Muscle of back (tissue), 3 donors: ENCODE measurements at regions not wholly inside any gene's neighbourhood (a gene's known extent, or its start where the extent isn't known, plus 50 kb on each side); places are given as distances from the start of the nearest gene placed in this dataset.

Experiments used
- DNase-seq, 3 donors: peaks; one replicate each; pipeline versions ENCODE4 v3.0.0 to v3.0.0-alpha.2; 2013

- DNase-seq: no peak
These were observed 404.9 kb downstream of the BCL11B start for GRCh38 chr14:98867146-98867545.

DNA sequence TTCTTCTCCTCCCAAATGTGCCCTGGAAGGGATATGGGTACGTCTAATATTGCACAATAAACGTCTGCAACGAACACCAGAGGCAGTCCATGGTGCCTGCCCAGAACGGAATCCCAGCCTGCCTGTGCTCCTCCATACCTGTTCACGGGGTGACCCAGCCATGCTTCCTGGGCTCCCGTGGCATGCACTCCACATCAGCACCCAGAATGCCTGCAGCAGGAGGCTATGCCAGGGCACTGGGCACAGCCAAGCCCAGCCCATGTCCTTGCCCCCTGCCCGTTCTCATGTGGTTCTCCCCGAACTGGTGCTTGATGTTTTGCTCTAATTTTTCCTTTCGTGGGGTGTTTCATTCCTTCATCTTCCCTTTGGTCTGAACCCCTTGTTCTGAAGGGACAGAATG, 404.3 kb downstream of the BCL11B start:
- no peak for DNase-seq

DNA sequence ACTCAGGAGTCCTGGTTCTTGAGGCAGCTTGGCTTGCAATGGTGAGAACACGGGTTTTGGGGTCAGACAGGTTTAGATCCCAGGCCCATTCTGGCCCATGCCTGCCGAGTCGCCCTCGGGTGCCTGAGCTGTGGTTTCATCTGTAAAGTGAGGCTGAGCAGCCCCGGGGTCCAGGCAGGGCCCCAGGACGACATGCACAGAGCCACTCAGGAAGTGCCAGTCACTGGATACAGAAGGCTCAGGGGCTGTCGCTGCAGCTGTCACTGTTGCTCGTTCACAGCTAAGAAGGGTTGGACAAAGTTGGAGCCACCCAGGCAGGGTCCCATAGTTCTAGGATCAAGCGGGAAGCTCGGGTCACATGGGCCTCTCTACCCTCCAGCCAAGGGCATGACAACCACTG, 403.1 kb downstream of the BCL11B start:
- no peak for DNase-seq

GRCh38 chr14:98871796-98872195, 400.2 kb downstream of the BCL11B start:
- no peak for DNase-seq

- DNase-seq: no peak
These were observed 394.9 kb downstream of the BCL11B start for GRCh38 chr14:98877065-98877464.

DNA sequence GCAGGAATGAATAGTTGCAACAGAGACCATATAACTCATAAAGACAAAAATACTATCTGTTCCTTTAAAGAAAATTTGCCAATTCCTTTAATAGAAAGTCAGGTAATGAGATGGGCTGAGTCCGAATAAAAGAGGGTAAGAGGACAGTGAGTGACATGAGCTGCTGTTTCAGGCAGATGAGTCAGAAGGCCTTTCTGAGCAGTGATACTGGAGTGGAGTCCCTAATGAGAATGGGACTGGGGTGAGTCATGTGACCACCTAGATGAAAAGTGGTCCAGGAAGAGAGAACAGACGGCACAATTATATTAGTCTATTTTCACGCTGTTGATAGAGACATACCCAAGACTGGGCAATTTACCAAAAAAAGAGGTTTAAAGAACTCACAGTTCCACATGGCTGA, 393.7 kb downstream of the BCL11B start:
- DNase-seq: no peak

- DNase-seq: no peak
These were observed 385.0 kb downstream of the BCL11B start for GRCh38 chr14:98886982-98887381.

DNA sequence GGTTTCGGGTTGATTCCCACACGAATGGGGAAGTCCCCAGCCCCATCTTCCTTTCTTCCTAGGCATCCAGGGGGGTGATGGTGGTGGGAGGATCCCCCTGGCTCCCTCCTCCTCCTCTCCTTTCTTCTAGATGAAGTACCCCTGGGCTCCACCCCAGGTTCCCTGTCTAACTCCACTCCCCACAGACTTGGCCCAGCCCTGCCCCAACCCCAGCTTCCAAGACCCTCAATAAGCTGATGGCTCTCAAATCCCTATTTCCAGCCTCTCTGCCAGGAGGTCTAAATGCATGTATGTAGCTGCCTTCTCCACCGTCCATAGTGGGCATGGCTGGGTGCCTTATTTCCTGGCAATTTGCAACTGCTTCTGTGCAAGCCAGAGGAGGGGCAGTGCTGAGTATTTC, 383.7 kb downstream of the BCL11B start:
- no peak for DNase-seq

GRCh38 chr14:98888927-98889835, 382.8 kb downstream of the BCL11B start:
- no peak for DNase-seq

GRCh38 chr14:98889836-98890185, 382.2 kb downstream of the BCL11B start:
- DNase-seq: no peak

- DNase-seq: no peak
These were observed 381.2 kb downstream of the BCL11B start for GRCh38 chr14:98890556-98891340.

DNA sequence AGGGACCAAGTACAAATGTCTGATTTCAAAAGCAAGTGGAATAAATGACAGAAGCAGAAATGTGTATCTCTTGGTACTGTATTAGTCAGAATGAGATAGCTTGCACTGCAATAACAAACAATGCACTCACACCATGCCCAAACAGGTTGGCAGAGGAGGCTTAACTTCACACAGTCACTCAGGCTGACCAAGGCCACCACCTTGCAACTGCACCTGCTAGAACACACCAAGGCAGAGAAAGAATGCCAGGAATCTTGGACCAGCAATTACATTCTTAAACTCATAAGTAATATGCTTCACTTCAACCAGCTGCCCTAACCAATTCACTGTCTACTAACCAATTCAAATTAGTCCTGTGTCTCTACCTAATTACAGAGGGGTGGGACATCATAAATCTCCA, 378.3 kb downstream of the BCL11B start:
- no peak for DNase-seq

DNA sequence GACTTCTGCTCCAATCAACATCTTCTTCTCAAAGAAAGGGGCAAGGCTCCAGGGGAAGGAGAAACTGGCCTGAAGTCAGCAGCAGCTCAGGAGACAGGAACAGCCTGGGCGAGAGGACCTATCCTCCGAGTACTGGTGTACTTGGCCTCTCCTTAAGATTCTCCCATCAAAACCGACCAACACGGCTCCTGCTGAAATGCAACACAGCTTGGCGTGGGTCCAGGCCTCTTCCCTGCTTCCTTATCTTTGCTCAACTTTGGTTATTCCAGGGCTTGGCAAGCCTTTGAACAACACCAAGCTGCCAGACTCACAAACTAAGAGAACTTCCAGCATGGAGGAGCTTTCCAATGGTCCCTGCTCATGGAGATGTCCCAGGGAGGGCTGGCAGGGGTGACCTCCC, 377.4 kb downstream of the BCL11B start:
- no peak for DNase-seq

DNA sequence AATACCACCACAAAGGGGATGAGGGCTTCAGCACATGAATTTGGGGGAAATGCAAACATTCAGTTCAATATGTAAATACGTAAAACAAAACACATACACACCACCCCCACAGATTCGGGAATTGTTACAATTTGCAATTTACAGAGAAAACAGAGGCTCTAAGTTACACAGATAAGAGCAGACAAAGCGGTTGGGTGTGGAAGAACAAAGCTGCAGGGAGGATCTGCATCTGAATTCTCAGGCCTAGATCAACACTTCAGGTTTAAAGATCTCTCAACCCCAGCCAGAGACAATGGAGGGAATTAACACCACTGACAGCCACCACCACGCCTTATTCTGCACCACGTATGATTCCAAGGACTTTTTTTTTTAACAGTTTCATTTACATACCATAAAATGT, 375.5 kb downstream of the BCL11B start:
- DNase-seq: no peak

GRCh38 chr14:98897605-98898309, 374.2 kb downstream of the BCL11B start:
- no peak for DNase-seq

GRCh38 chr14:98899441-98899840, 372.6 kb downstream of the BCL11B start:
- DNase-seq: no peak

DNA sequence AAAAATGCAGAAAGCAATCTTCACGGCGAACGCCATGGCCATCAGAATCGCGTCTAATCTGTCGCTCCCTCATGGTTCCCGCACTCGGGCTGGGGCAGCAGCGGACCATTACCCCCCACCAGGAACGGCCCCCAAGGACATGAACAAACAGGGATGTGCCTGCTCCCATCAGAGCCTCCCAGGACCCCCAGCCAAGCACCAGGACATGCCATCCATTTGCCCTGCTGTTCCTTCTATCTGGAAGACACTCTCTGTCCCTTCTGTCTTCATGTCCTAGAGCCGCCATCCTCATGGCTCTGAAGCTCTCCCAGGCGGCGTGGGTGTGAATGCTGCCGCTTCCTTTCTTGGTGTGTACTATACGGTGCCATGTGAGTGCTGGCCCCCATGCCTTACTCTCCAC, 371.8 kb downstream of the BCL11B start:
- DNase-seq: no peak

DNA sequence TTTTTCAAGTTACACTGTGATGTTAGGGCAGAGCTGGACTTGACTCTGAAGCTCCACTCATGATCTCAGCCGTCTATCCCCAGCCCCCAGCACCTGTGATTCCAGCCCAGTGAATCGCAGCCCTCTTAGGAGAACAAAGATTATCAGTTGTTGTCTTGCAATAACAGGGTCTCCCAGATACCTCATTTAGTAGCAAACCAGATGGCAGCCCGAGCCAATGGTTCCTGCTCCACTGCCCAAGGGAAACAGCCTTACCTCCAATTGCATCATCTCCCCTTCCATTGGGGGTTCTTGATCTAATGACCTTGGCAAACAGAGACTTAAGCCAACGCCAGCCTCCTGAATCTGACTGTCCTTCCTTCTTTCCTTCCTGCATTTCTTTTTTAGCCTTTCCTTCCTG, 371.2 kb downstream of the BCL11B start:
- DNase-seq: no peak

DNA sequence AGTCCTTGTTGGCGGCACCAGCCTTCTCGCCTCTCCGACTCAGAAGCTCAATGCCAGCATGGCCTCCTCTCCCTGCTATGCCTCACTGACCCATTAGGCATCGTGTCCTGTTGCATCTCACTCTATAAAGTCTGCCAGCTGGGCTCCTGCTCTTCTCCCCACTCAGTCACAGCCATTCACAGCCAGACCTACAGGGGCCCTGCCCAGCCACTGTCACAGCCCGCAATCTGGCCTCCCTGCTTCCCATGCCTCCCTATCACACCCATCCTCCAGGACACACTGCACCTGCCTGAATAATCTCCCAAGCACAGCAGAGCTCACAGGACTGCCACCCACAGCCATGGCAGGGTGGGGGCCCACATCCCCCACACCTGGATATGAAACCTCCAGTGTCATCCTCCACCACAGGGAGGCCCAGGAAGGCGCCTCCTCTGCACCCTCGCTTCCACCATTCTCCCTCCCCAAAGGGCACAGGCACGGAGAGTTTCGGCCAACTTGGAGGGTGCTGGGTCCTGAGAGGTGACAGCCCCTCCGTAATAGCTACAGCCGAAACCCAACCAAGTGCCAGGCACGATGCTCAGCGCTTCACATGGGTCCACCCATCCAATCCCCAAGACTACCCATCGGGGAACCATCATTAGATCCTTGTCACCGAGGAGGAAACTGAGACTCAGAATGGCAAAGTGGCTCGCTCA, 370.3 kb downstream of the BCL11B start:
- no peak for DNase-seq

DNA sequence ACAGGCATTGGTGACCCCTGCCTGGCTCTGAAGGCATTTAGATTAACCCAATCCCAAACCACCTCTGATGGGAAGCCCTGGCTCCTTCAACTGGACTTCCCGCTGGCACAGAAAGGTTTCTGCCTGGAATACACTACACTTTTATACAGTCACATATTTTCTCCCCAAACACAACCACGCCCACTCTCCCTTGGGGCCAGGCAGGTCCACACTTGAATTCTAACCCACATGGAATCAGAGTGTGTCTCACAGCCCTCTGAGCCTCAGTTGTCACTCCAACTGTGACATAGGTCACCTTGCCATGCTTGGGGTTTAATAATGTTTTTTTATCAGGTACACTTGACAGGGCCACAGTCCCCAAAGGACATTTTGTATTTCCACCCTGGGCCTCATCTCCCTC, 368.6 kb downstream of the BCL11B start:
- no peak for DNase-seq

DNA sequence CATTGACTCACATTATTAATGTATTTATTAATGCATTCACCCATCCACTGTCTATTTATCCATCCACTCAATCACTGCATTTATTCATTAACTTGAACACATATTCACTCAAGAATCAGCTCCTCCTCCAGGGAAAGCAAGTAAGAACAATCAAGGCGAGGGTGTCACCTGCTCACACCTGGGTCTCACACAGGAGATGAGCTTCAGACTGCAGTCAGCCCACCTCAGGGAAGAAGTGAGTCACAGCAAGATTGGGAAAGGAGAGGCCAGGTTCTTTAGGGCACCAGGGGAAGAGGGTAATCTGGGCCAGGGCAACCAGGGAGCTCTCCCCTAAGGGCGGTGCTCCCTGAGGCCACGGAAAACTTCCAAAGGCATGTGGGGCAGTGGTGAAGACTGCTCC, 367.3 kb downstream of the BCL11B start:
- DNase-seq: no peak
